ENCODE measurements at regions not wholly inside any gene's neighbourhood (a gene's known extent, or its start where the extent isn't known, plus 50 kb on each side); places are given as distances from the start of the nearest gene placed in this dataset.

- peaks cover 4 to 29% of the 10 kb centered on the region in 2 experiments for H3K4me1 ChIP-seq (ENCODE audit: control insufficient read depth in 1 of 2, extremely low read depth in 1 of 2, insufficient read depth in 2 of 2, low read length in 2 of 2)
- H3K4me1 Mint-ChIP-seq = peaks cover 23 to 24% (median 23%) of the 10 kb centered on the region in 3 donors
- ChIA-PET CTCF (no interaction called here), POLR2A (no interaction called here)
- H3K36me3 Mint-ChIP-seq = no peaks in the 10 kb centered on the region
- no peak overlapping the region for H3K4me3 ChIP-seq (ENCODE audit: control insufficient read depth in 1 of 2, extremely low read depth in 1 of 2, low read length in 1 of 2)
- H3K27ac Mint-ChIP-seq = no peak overlapping the region
- no CpG with 5 or more reads among the region's 3 CpGs for WGBS (ENCODE audit: insufficient coverage)
- ATAC-seq (replicated peaks in 1 of 4) (no peak), DNase-seq (no peak)
- H3K27ac ChIP-seq (ENCODE audit: low read length) = no peak overlapping the region
- peaks cover 0 to 8% of the 10 kb centered on the region in 2 experiments for H3K27me3 ChIP-seq (replicated peaks in 1 of 2; ENCODE audit: control insufficient read depth in 2 of 2, extremely low read depth in 1 of 2, insufficient read depth in 2 of 2, low read length in 1 of 2)
- no peaks in the 10 kb centered on the region for H3K9me3 ChIP-seq
- H3K9me3 Mint-ChIP-seq = no peaks in the 10 kb centered on the region
- H3K36me3 ChIP-seq (ENCODE audit: control insufficient read depth in 2 of 2, extremely low read depth in 1 of 2, insufficient read depth in 1 of 2, low read length in 1 of 2) = no peaks in the 10 kb centered on the region
- no peaks in the 10 kb centered on the region for H3K27me3 Mint-ChIP-seq
- no peak overlapping the region for H3K4me3 Mint-ChIP-seq
Observed at GRCh38 chr17:77616254-77616731, 342.2 kb upstream of the TNRC6C start.

- CTCF ChIA-PET = no interaction called here
- Mint-ChIP-seq H3K9me3 (no peaks in the 10 kb centered on the region), H3K27me3 (no peaks in the 10 kb centered on the region), H3K27ac (no peak overlapping the region), H3K36me3 (no peaks in the 10 kb centered on the region), H3K4me3 (no peak overlapping the region), H3K4me1 (peaks cover 16 to 18% (median 16%) of the 10 kb centered on the region in 3 donors)
- no peaks in the 10 kb centered on the region for H3K9me3 ChIP-seq
- H3K4me1 ChIP-seq (ENCODE audit: control insufficient read depth in 1 of 2, extremely low read depth in 1 of 2, insufficient read depth in 2 of 2, low read length in 2 of 2) = peaks cover 4 to 17% of the 10 kb centered on the region in 2 experiments
- no peak overlapping the region for H3K27ac ChIP-seq (ENCODE audit: low read length)
- H3K36me3 ChIP-seq (ENCODE audit: control insufficient read depth in 2 of 2, extremely low read depth in 1 of 2, insufficient read depth in 1 of 2, low read length in 1 of 2) = no peaks in the 10 kb centered on the region
- H3K27me3 ChIP-seq (replicated peaks in 1 of 2; ENCODE audit: control insufficient read depth in 2 of 2, extremely low read depth in 1 of 2, insufficient read depth in 2 of 2, low read length in 1 of 2) = peaks cover 0 to 8% of the 10 kb centered on the region in 2 experiments
- POLR2A ChIA-PET = interaction anchor here in 1 of 2 donors (0.5 kb wide), 1 partner anchor 321 kb away, joined by 6 read pairs; no protein-coding TSS in a partner anchor
- no peak for DNase-seq
- no peak overlapping the region for H3K4me3 ChIP-seq (ENCODE audit: control insufficient read depth in 1 of 2, extremely low read depth in 1 of 2, low read length in 1 of 2)
- 98% methylated on average over 4 of the region's 8 CpGs for WGBS (ENCODE audit: insufficient coverage)
- ATAC-seq (replicated peaks in 1 of 4) = no peak
Observed at GRCh38 chr17:77617516-77617915, 341.0 kb upstream of the TNRC6C start.

GRCh38 chr17:77618173-77618572 lies 340.3 kb upstream of the TNRC6C start:
- DNase-seq (peak in 15 of 35 experiments; percentile 5 to 34 (median 11)), ATAC-seq (replicated peaks in 1 of 4) (peak in 3 of 4 experiments; percentile 40 to 72 (median 43))
- H3K36me3 ChIP-seq (ENCODE audit: control insufficient read depth in 2 of 2, extremely low read depth in 1 of 2, insufficient read depth in 1 of 2, low read length in 1 of 2) = no peaks in the 10 kb centered on the region
- WGBS (ENCODE audit: insufficient coverage) = 53% methylated on average over 4 of the region's 7 CpGs
- POLR2A ChIA-PET = interaction anchor here in 1 of 2 donors (0.5 kb wide), 1 partner anchor 321 kb away, joined by 6 read pairs; no protein-coding TSS in a partner anchor
- H3K9me3 Mint-ChIP-seq = no peaks in the 10 kb centered on the region
- no peaks in the 10 kb centered on the region for H3K9me3 ChIP-seq
- H3K27me3 Mint-ChIP-seq = no peaks in the 10 kb centered on the region
- H3K36me3 Mint-ChIP-seq = no peaks in the 10 kb centered on the region
- no peak overlapping the region for H3K4me3 ChIP-seq (ENCODE audit: control insufficient read depth in 1 of 2, extremely low read depth in 1 of 2, low read length in 1 of 2)
- peak overlapping the region; percentile 4 to 40 for H3K27ac Mint-ChIP-seq
- H3K4me1 Mint-ChIP-seq = peaks cover 16 to 18% (median 16%) of the 10 kb centered on the region in 3 donors
- peaks cover 4 to 15% of the 10 kb centered on the region in 2 experiments for H3K4me1 ChIP-seq (ENCODE audit: control insufficient read depth in 1 of 2, extremely low read depth in 1 of 2, insufficient read depth in 2 of 2, low read length in 2 of 2)
- H3K27ac ChIP-seq (ENCODE audit: low read length) = no peak overlapping the region
- peaks cover 0 to 8% of the 10 kb centered on the region in 2 experiments for H3K27me3 ChIP-seq (replicated peaks in 1 of 2; ENCODE audit: control insufficient read depth in 2 of 2, extremely low read depth in 1 of 2, insufficient read depth in 2 of 2, low read length in 1 of 2)
- no peak overlapping the region for H3K4me3 Mint-ChIP-seq
- CTCF ChIA-PET = no interaction called here

GRCh38 chr17:77618731-77619130 lies 339.8 kb upstream of the TNRC6C start:
- ATAC-seq (replicated peaks in 1 of 4) = no peak
- CTCF ChIA-PET = no interaction called here
- no peaks in the 10 kb centered on the region for H3K9me3 Mint-ChIP-seq
- peaks cover 0 to 8% of the 10 kb centered on the region in 2 experiments for H3K27me3 ChIP-seq (replicated peaks in 1 of 2; ENCODE audit: control insufficient read depth in 2 of 2, extremely low read depth in 1 of 2, insufficient read depth in 2 of 2, low read length in 1 of 2)
- no peaks in the 10 kb centered on the region for H3K27me3 Mint-ChIP-seq
- 95% methylated on average over 11 of the region's 11 CpGs for WGBS (ENCODE audit: insufficient coverage)
- H3K4me3 Mint-ChIP-seq = no peak overlapping the region
- no peak for DNase-seq
- peak overlapping the region in 1 of 2 donors; percentile 18 for H3K27ac Mint-ChIP-seq
- H3K27ac ChIP-seq (ENCODE audit: low read length) = no peak overlapping the region
- POLR2A ChIA-PET = interaction anchor here in 1 of 2 donors (0.6 kb wide), 1 partner anchor 972 kb away, joined by 3 read pairs; no protein-coding TSS in a partner anchor
- peaks cover 4 to 15% of the 10 kb centered on the region in 2 experiments for H3K4me1 ChIP-seq (ENCODE audit: control insufficient read depth in 1 of 2, extremely low read depth in 1 of 2, insufficient read depth in 2 of 2, low read length in 2 of 2)
- H3K9me3 ChIP-seq = no peaks in the 10 kb centered on the region
- H3K36me3 Mint-ChIP-seq = no peaks in the 10 kb centered on the region
- no peak overlapping the region for H3K4me3 ChIP-seq (ENCODE audit: control insufficient read depth in 1 of 2, extremely low read depth in 1 of 2, low read length in 1 of 2)
- peaks cover 16 to 18% (median 16%) of the 10 kb centered on the region in 3 donors for H3K4me1 Mint-ChIP-seq
- H3K36me3 ChIP-seq (ENCODE audit: control insufficient read depth in 2 of 2, extremely low read depth in 1 of 2, insufficient read depth in 1 of 2, low read length in 1 of 2) = no peaks in the 10 kb centered on the region

- H3K9me3 Mint-ChIP-seq = no peaks in the 10 kb centered on the region
- Histone ChIP-seq H3K27ac (ENCODE audit: low read length) (no peak overlapping the region), H3K4me3 (ENCODE audit: control insufficient read depth in 1 of 2, extremely low read depth in 1 of 2, low read length in 1 of 2) (no peak overlapping the region), H3K4me1 (ENCODE audit: control insufficient read depth in 1 of 2, extremely low read depth in 1 of 2, insufficient read depth in 2 of 2, low read length in 2 of 2) (peaks cover 4 to 15% of the 10 kb centered on the region in 2 experiments), H3K36me3 (ENCODE audit: control insufficient read depth in 2 of 2, extremely low read depth in 1 of 2, insufficient read depth in 1 of 2, low read length in 1 of 2) (no peaks in the 10 kb centered on the region), H3K27me3 (replicated peaks in 1 of 2; ENCODE audit: control insufficient read depth in 2 of 2, extremely low read depth in 1 of 2, insufficient read depth in 2 of 2, low read length in 1 of 2) (peaks cover 0 to 8% of the 10 kb centered on the region in 2 experiments), H3K9me3 (no peaks in the 10 kb centered on the region)
- peaks cover 16 to 18% (median 16%) of the 10 kb centered on the region in 3 donors for H3K4me1 Mint-ChIP-seq
- ATAC-seq (replicated peaks in 1 of 4) (no peak), DNase-seq (no peak)
- no peaks in the 10 kb centered on the region for H3K36me3 Mint-ChIP-seq
- no peaks in the 10 kb centered on the region for H3K27me3 Mint-ChIP-seq
- whole genome bisulfite sequencing (ENCODE audit: insufficient coverage) = 100% methylated on average over 3 of the region's 4 CpGs
- H3K4me3 Mint-ChIP-seq = no peak overlapping the region
- ChIA-PET POLR2A (interaction anchor here in 1 of 2 donors (0.6 kb wide), 1 partner anchor 973 kb away, joined by 3 read pairs; no protein-coding TSS in a partner anchor), CTCF (no interaction called here)
- H3K27ac Mint-ChIP-seq = no peak overlapping the region
Observed at GRCh38 chr17:77619326-77619725, 339.2 kb upstream of the TNRC6C start.

GRCh38 chr17:77619851-77620250 lies 338.7 kb upstream of the TNRC6C start:
- Mint-ChIP-seq H3K27ac (no peak overlapping the region), H3K36me3 (no peaks in the 10 kb centered on the region), H3K27me3 (no peaks in the 10 kb centered on the region), H3K4me3 (no peak overlapping the region), H3K9me3 (no peaks in the 10 kb centered on the region), H3K4me1 (peaks cover 16 to 18% (median 16%) of the 10 kb centered on the region in 3 donors)
- no peak overlapping the region for H3K4me3 ChIP-seq (ENCODE audit: control insufficient read depth in 1 of 2, extremely low read depth in 1 of 2, low read length in 1 of 2)
- H3K27ac ChIP-seq (ENCODE audit: low read length) = no peak overlapping the region
- no peak for DNase-seq
- ChIA-PET CTCF (no interaction called here), POLR2A (no interaction called here)
- no peaks in the 10 kb centered on the region for H3K36me3 ChIP-seq (ENCODE audit: control insufficient read depth in 2 of 2, extremely low read depth in 1 of 2, insufficient read depth in 1 of 2, low read length in 1 of 2)
- H3K27me3 ChIP-seq (replicated peaks in 1 of 2; ENCODE audit: control insufficient read depth in 2 of 2, extremely low read depth in 1 of 2, insufficient read depth in 2 of 2, low read length in 1 of 2) = peaks cover 0 to 8% of the 10 kb centered on the region in 2 experiments
- no peaks in the 10 kb centered on the region for H3K9me3 ChIP-seq
- ATAC-seq (replicated peaks in 1 of 4) = no peak
- WGBS (ENCODE audit: insufficient coverage) = 83% methylated on average over 1 of the region's 5 CpGs
- peaks cover 4 to 15% of the 10 kb centered on the region in 2 experiments for H3K4me1 ChIP-seq (ENCODE audit: control insufficient read depth in 1 of 2, extremely low read depth in 1 of 2, insufficient read depth in 2 of 2, low read length in 2 of 2)
